Tibial nerve (tissue), 4 donors: ENCODE measurements at regions not wholly inside any gene's neighbourhood (a gene's known extent, or its start where the extent isn't known, plus 50 kb on each side); places are given as distances from the start of the nearest gene placed in this dataset.

Experiments
- EP300 ChIP-seq, 2 donors: sonication (generic); formaldehyde crosslinking; IDR thresholded peaks; one replicate each; pipeline ENCODE4 v1.6.1; 2017; ENCODE audit warnings: antibody characterized with exemption in 2 of 2, mild to moderate bottlenecking in 1 of 2
- POLR2A ChIP-seq, 2 donors: fragments of 450-650 bp; IDR thresholded peaks; one replicate each; pipeline ENCODE4 v1.6.1; 2017; ENCODE audit warnings: antibody characterized with exemption in 2 of 2, mild to moderate bottlenecking in 2 of 2, moderate library complexity in 2 of 2
- TF ChIP-seq, protein P1 (sequence below), 5 experiments: fragments of 200-600 bp in 3 of 5; fragments of 450-650 bp in 2 of 5; sonication (generic) in 3 of 5; IDR thresholded peaks; one replicate each; pipeline ENCODE4 v1.5.1; 2016 to 2019; ENCODE audit warnings: antibody characterized with exemption in 5 of 5, mild to moderate bottlenecking in 3 of 5, moderate library complexity in 2 of 5

DNA sequence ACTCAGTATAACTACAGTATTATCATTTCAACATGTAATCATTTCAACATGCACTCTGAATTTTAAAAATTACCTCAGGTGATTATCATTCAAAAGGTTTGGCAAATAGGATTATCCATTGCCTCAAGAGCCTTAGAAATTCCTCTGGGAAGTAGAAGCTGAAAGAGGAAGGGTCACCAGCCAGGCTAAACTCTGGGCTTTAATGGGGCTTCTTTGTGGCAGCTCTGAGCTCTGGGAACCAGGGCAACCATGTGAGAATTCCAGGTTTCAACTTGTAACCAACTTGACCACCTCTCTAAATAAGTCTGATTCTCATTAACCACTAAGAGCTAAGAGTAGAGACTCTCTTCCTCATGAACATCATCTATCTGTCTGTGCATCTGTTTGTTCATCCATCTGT is 117.2 kb upstream of the MED14 start:
- TF ChIP-seq POLR2A (IDR thresholded peaks at IDR 0.05) (no peak), EP300 (IDR thresholded peaks at IDR 0.05) (no peak)
- TF ChIP-seq, protein P1, sequence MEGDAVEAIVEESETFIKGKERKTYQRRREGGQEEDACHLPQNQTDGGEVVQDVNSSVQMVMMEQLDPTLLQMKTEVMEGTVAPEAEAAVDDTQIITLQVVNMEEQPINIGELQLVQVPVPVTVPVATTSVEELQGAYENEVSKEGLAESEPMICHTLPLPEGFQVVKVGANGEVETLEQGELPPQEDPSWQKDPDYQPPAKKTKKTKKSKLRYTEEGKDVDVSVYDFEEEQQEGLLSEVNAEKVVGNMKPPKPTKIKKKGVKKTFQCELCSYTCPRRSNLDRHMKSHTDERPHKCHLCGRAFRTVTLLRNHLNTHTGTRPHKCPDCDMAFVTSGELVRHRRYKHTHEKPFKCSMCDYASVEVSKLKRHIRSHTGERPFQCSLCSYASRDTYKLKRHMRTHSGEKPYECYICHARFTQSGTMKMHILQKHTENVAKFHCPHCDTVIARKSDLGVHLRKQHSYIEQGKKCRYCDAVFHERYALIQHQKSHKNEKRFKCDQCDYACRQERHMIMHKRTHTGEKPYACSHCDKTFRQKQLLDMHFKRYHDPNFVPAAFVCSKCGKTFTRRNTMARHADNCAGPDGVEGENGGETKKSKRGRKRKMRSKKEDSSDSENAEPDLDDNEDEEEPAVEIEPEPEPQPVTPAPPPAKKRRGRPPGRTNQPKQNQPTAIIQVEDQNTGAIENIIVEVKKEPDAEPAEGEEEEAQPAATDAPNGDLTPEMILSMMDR (IDR thresholded peaks at IDR 0.05), result no peak
